ENCODE measurements at regions not wholly inside any gene's neighbourhood (a gene's known extent, or its start where the extent isn't known, plus 50 kb on each side); places are given as distances from the start of the nearest gene placed in this dataset.

DNA sequence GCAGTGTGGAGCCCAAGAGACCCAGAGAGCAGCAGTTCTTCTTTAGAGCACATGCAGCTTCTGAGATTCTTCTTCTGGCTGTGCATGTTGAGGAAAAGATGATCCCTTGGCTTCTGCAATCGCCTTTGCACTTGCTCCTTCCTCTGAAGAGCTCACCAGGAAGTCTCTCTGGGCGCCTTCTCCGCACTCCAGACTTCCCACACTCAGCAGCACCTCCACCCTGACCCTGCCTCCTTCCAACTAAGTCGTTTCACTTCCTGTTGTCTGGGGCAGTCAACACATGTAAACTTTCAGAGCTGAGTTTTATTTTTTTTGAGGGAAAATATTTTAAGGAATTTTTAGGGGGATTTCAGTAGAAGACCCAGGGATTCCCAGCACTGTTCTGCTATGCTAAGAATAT lies 73.4 kb upstream of the F3 start:
- CTCF ChIA-PET: interaction anchor here (0.7 to 1.3 kb wide), 3 partner anchors 10 to 15 kb away, joined by 3 to 4 read pairs (median 3); no protein-coding TSS in a partner anchor
- POLR2A ChIA-PET: no interaction called here

GRCh38 chr1:94614168-94614815 lies 72.7 kb upstream of the F3 start:
- TF ChIP-seq CTCF (IDR thresholded peaks at IDR 0.05; ENCODE audit: insufficient read depth, low read depth, low read length): no peak
- Histone ChIP-seq H3K36me3 (ENCODE audit: control insufficient read depth, insufficient read depth, low read length) (no peaks in the 10 kb centered on the region), H3K4me3 (ENCODE audit: low read depth, low read length) (no peak overlapping the region), H3K27me3 (ENCODE audit: control insufficient read depth, insufficient read depth, low read length) (no peaks in the 10 kb centered on the region)
- no peak for DNase-seq (ENCODE audit: low read depth)
- CTCF ChIA-PET: interaction anchor here (1.2 to 1.3 kb wide), 2 partner anchors 11 to 16 kb away, joined by 3 to 4 read pairs; no protein-coding TSS in a partner anchor
- POLR2A ChIA-PET: no interaction called here

More for the DNA sequence above, 73.4 kb upstream of the F3 start:
- no peak overlapping the region for H3K4me3 ChIP-seq (ENCODE audit: low read depth, low read length)
- no peaks in the 10 kb centered on the region for H3K36me3 ChIP-seq (ENCODE audit: control insufficient read depth, insufficient read depth, low read length)
- DNase-seq (ENCODE audit: low read depth): no peak
- no peak for TF ChIP-seq CTCF (IDR thresholded peaks at IDR 0.05; ENCODE audit: insufficient read depth, low read depth, low read length)
- no peaks in the 10 kb centered on the region for H3K27me3 ChIP-seq (ENCODE audit: control insufficient read depth, insufficient read depth, low read length)

- TF ChIP-seq CTCF (IDR thresholded peaks at IDR 0.05; ENCODE audit: insufficient read depth, low read depth, low read length): no peak
- POLR2A ChIA-PET: no interaction called here
- CTCF ChIA-PET: interaction anchor here (0.9 kb wide), 1 partner anchor 193 kb away, joined by 4 read pairs; no protein-coding TSS in a partner anchor
- Histone ChIP-seq H3K27me3 (ENCODE audit: control insufficient read depth, insufficient read depth, low read length) (no peaks in the 10 kb centered on the region), H3K4me3 (ENCODE audit: low read depth, low read length) (no peak overlapping the region), H3K36me3 (ENCODE audit: control insufficient read depth, insufficient read depth, low read length) (no peaks in the 10 kb centered on the region)
- no peak for DNase-seq (ENCODE audit: low read depth)
These were observed 71.1 kb upstream of the F3 start for GRCh38 chr1:94612525-94613204.

DNA sequence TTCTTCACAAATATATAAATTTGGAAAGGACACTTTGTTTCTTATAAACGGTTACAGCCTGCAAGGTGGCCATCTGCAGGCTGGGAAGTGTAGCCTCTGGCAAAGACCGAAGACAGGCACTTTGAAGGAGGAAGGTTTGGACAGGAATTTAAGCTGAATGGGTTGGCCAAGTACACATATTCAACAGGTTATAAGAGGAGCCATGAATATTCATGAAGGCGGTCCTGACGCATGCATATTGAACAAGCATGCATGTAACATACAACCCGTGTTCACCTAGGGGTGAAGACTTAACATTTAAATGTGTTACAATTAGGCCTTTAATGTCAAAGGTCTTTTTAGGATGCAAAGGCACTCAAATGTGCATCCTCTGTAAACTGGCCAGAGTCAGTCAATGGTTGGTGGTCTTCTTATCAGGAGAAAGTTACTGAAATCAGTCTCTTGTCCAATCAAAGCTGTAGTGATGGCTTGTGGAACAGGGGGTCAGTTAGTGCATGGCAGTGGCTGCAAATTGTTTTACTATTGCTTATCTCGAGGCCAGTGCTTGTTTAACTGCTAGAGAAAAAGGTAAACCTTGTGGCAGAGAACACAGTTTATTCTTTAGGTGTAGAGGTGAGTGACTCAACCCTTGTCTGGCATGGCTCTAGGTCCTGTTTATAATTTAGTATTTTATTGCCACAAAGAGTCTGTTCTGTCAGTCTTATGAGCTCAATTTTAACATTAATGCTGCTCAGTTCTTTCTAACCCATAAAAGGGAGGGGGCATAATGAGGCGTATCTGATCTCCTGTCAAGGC lies 70.3 kb upstream of the F3 start:
- Histone ChIP-seq H3K27me3 (ENCODE audit: control insufficient read depth, insufficient read depth, low read length) (no peaks in the 10 kb centered on the region), H3K36me3 (ENCODE audit: control insufficient read depth, insufficient read depth, low read length) (no peaks in the 10 kb centered on the region), H3K4me3 (ENCODE audit: low read depth, low read length) (no peak overlapping the region)
- ChIA-PET CTCF (interaction anchor here (0.9 kb wide), 2 partner anchors 80 to 194 kb away, joined by 3 to 4 read pairs; no protein-coding TSS in a partner anchor), POLR2A (no interaction called here)
- no peak for TF ChIP-seq CTCF (IDR thresholded peaks at IDR 0.05; ENCODE audit: insufficient read depth, low read depth, low read length)
- no peak for DNase-seq (ENCODE audit: low read depth)

DNA sequence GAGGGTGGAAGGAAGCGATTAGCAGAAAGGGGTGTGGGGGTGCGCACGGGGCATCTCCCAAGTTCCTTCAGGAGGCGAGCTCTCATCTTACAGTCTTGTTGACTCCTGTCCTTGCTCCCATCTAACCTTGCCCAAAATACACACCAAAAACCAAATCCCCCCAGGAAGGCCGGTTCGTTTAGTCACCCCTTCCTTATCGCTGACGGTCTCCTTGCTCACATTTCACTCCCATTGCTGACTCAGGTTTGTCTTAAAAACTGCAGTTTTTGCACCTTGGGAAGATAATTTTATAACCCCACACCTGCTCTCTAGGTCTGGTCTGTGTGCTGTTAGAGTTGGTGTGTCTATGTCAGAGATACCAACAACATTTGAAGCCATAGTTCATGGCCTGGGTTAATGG lies 68.1 kb upstream of the F3 start:
- no peak for TF ChIP-seq CTCF (IDR thresholded peaks at IDR 0.05; ENCODE audit: insufficient read depth, low read depth, low read length)
- POLR2A ChIA-PET: no interaction called here
- no peak overlapping the region for H3K4me3 ChIP-seq (ENCODE audit: low read depth, low read length)
- H3K36me3 ChIP-seq (ENCODE audit: control insufficient read depth, insufficient read depth, low read length): no peaks in the 10 kb centered on the region
- no peak for DNase-seq (ENCODE audit: low read depth)
- CTCF ChIA-PET: no interaction called here
- H3K27me3 ChIP-seq (ENCODE audit: control insufficient read depth, insufficient read depth, low read length): no peaks in the 10 kb centered on the region

Measured in BJ (cell line).